ENCODE measurements at regions not wholly inside any gene's neighbourhood (a gene's known extent, or its start where the extent isn't known, plus 50 kb on each side); places are given as distances from the start of the nearest gene placed in this dataset.
"Not testable (repeated sequence)": the region's sequence is repeated elsewhere in the genome, so short reads cannot be mapped to it uniquely, and the experiment has no call there.

- H3K27ac ChIP-seq (ENCODE audit: low read length), result no peak overlapping the region
Observed at GRCh38 chr6:168937054-168937453, 316.6 kb downstream of the THBS2 start.

DNA sequence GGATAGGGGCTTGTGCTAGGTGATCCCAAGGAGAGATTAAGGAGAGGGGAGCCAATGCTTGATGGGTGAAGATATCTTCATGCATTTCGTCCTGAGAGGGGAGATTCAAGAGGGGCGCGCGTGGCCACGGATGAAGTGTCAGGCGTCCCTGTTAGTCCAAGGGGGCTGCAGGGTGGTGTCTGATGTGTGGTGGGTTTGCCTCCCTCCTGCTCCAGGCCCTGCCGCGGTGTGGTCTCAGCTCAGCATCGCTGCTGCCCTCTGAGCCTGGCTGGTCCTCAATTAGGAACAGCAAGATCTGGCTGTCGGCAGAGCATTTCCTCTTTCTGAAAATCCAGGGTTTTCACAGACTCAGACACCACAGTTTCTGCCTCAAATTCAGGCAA is 318.0 kb downstream of the THBS2 start:
- Histone ChIP-seq H3K27ac (ENCODE audit: low read length) (no peak overlapping the region), H3K4me3 (ENCODE audit: low read length in 2 of 2) (no peak overlapping the region), H3K4me1 (ENCODE audit: control insufficient read depth, insufficient read depth, low read length) (peaks cover 11% of the 10 kb centered on the region), H3K36me3 (ENCODE audit: control insufficient read depth in 2 of 2, insufficient read depth in 2 of 2, low read length in 2 of 2) (no peaks in the 10 kb centered on the region), H3K9me3 (ENCODE audit: control insufficient read depth in 2 of 2, low read length in 2 of 2) (no peaks in the 10 kb centered on the region), H3K9ac (ENCODE audit: low read length in 2 of 2) (no peak overlapping the region), H3K27me3 (ENCODE audit: control insufficient read depth in 1 of 2, insufficient read depth in 2 of 2, low read length in 2 of 2) (no peaks in the 10 kb centered on the region)

More at GRCh38 chr6:168937054-168937453, 316.6 kb downstream of the THBS2 start:
- H3K4me1 ChIP-seq (ENCODE audit: control insufficient read depth, insufficient read depth, low read length), result peaks cover 17% of the 10 kb centered on the region
- H3K36me3 ChIP-seq (ENCODE audit: control insufficient read depth in 2 of 2, insufficient read depth in 2 of 2, low read length in 2 of 2), result no peaks in the 10 kb centered on the region
- H3K27me3 ChIP-seq (ENCODE audit: control insufficient read depth in 1 of 2, insufficient read depth in 2 of 2, low read length in 2 of 2), result no peaks in the 10 kb centered on the region
- H3K9ac ChIP-seq (ENCODE audit: low read length in 2 of 2), result no peak overlapping the region
- no peaks in the 10 kb centered on the region for H3K9me3 ChIP-seq (ENCODE audit: control insufficient read depth in 2 of 2, low read length in 2 of 2)
- H3K4me3 ChIP-seq (ENCODE audit: low read length in 2 of 2), result peak overlapping the region in 1 of 2 donors; percentile 22

DNA sequence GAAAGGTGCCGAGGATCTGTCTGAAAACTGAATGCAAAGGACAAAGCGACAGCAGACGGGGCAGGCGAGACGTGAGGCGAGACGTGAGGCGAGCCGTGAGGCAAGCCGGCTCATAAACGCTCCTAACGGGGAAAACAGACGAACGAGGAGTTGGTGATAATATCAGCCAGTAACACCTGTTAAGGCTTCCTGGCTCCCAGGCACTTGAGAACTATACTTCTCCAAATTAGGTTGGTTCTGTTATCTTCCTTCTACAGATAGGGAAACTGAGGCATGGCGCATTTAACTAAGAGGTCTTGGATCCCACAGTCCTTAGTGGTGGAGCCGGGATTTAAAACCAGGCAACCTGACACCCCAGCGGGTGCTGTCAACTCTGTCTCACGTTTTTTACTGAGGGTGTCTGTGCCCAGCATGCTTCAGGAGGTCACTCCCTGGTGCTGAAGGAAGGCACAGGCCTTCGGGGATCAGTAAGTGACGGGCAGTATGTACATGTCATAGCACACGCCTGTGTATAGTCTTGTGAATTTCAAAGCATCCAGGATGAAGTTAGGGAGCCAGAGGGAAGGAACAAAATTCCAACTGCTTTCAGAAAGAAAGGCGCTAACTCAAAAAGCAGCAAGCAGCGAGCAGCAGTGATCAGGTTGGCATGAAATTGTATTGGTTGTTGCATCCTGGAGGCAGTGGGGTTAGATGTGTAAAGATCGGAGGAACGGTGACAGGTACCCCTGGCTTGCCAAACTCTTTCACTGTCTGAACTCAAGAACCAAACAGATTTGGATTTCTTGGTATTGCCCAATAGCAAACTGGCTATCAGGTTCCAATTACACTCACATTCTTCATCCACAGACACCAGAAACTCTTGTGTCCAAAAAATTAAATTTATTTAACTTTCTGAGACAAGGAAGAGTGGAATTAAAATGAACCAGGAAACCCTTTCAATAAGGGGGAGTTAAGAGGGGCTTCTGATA is 318.7 kb downstream of the THBS2 start:
- no peak overlapping the region for H3K27ac ChIP-seq (ENCODE audit: low read length)
- no peak overlapping the region for H3K4me3 ChIP-seq (ENCODE audit: low read length in 2 of 2)
- no peaks in the 10 kb centered on the region for H3K9me3 ChIP-seq (ENCODE audit: control insufficient read depth in 2 of 2, low read length in 2 of 2)
- no peaks in the 10 kb centered on the region for H3K36me3 ChIP-seq (ENCODE audit: control insufficient read depth in 2 of 2, insufficient read depth in 2 of 2, low read length in 2 of 2)
- H3K27me3 ChIP-seq (ENCODE audit: control insufficient read depth in 1 of 2, insufficient read depth in 2 of 2, low read length in 2 of 2), result no peaks in the 10 kb centered on the region
- H3K4me1 ChIP-seq (ENCODE audit: control insufficient read depth, insufficient read depth, low read length), result peaks cover 10% of the 10 kb centered on the region
- no peak overlapping the region for H3K9ac ChIP-seq (ENCODE audit: low read length in 2 of 2)

DNA sequence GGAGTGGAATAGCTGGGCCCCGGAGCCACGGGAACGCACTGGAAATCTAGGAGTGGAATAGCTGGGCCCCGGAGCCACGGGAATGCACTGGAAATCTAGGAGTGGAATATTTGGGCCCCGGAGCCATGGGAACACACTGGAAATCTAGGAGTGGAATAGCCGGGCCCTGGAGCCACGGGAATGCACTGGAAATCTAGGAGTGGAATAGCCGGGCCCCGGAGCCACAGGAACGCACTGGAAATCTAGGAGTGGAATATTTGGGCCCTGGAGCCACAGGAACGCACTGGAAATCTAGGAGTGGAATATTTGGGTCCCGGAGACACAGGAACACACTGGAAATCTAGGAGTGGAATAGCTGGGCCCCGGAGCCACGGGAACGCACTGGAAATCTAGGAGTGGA is 321.5 kb downstream of the THBS2 start:
- H3K4me1 ChIP-seq (ENCODE audit: control insufficient read depth, insufficient read depth, low read length); H3K9me3 ChIP-seq (ENCODE audit: control insufficient read depth in 2 of 2, low read length in 2 of 2); H3K9ac ChIP-seq (ENCODE audit: low read length in 2 of 2); H3K4me3 ChIP-seq (ENCODE audit: low read length in 2 of 2); H3K27ac ChIP-seq (ENCODE audit: low read length); H3K36me3 ChIP-seq (ENCODE audit: control insufficient read depth in 2 of 2, insufficient read depth in 2 of 2, low read length in 2 of 2); H3K27me3 ChIP-seq (ENCODE audit: control insufficient read depth in 1 of 2, insufficient read depth in 2 of 2, low read length in 2 of 2): not testable (repeated sequence)

DNA sequence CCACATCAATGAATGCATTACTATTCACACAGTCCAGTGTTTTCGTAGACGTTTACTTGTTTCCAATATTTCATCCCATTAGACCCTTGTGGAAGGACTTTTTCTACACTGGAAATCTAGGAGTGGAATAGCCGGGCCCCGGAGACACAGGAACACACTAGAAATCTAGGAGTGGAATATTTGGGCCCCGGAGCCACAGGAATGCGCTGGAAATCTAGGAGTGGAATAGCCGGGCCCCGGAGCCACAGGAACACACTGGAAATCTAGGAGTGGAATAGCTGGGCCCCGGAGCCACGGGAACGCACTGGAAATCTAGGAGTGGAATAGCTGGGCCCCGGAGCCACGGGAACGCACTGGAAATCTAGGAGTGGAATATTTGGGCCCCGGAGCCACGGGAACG is 322.6 kb downstream of the THBS2 start:
- H3K4me1 ChIP-seq (ENCODE audit: control insufficient read depth, insufficient read depth, low read length); H3K4me3 ChIP-seq (ENCODE audit: low read length in 2 of 2); H3K9ac ChIP-seq (ENCODE audit: low read length in 2 of 2); H3K9me3 ChIP-seq (ENCODE audit: control insufficient read depth in 2 of 2, low read length in 2 of 2); H3K36me3 ChIP-seq (ENCODE audit: control insufficient read depth in 2 of 2, insufficient read depth in 2 of 2, low read length in 2 of 2); H3K27me3 ChIP-seq (ENCODE audit: control insufficient read depth in 1 of 2, insufficient read depth in 2 of 2, low read length in 2 of 2); H3K27ac ChIP-seq (ENCODE audit: low read length): not testable (repeated sequence)

DNA sequence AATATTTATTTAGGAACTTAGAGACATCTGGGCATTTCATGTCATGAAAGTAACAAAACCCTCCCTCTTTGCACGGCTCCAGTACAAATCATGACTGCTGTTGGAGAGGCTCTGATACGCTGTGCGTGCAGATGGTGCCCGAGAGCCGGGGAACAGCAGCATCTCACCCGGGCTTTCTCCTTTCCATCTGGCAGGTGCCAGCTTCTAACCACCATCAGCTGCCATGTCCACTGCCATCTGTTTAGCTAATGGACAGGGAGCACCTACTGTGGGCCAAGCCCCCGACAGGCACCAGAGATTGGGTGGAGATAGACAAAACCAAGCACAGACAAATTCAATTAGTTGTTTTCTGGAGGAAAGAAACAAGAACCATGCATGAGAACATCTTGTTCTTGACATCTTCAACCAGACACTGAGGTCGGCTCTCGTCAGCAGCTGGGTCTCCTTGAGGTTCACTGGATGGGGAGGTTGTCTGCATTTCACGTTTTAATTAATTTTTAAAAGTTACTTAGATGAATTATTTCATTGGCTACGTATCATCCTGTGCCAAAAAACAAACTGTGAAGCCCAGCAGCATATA is 323.7 kb downstream of the THBS2 start:
- H3K36me3 ChIP-seq (ENCODE audit: control insufficient read depth in 2 of 2, insufficient read depth in 2 of 2, low read length in 2 of 2), result no peaks in the 10 kb centered on the region
- H3K4me1 ChIP-seq (ENCODE audit: control insufficient read depth, insufficient read depth, low read length), result no peaks in the 10 kb centered on the region
- no peak overlapping the region for H3K27ac ChIP-seq (ENCODE audit: low read length)
- no peak overlapping the region for H3K9ac ChIP-seq (ENCODE audit: low read length in 2 of 2)
- no peaks in the 10 kb centered on the region for H3K9me3 ChIP-seq (ENCODE audit: control insufficient read depth in 2 of 2, low read length in 2 of 2)
- H3K4me3 ChIP-seq (ENCODE audit: low read length in 2 of 2), result no peak overlapping the region
- no peaks in the 10 kb centered on the region for H3K27me3 ChIP-seq (ENCODE audit: control insufficient read depth in 1 of 2, insufficient read depth in 2 of 2, low read length in 2 of 2)

- Histone ChIP-seq H3K36me3 (ENCODE audit: control insufficient read depth in 2 of 2, insufficient read depth in 2 of 2, low read length in 2 of 2) (no peaks in the 10 kb centered on the region), H3K27ac (ENCODE audit: low read length) (no peak overlapping the region), H3K9me3 (ENCODE audit: control insufficient read depth in 2 of 2, low read length in 2 of 2) (no peaks in the 10 kb centered on the region), H3K27me3 (ENCODE audit: control insufficient read depth in 1 of 2, insufficient read depth in 2 of 2, low read length in 2 of 2) (no peaks in the 10 kb centered on the region), H3K9ac (ENCODE audit: low read length in 2 of 2) (no peak overlapping the region), H3K4me1 (ENCODE audit: control insufficient read depth, insufficient read depth, low read length) (no peaks in the 10 kb centered on the region), H3K4me3 (ENCODE audit: low read length in 2 of 2) (no peak overlapping the region)
Observed at GRCh38 chr6:168928012-168928411, 325.6 kb downstream of the THBS2 start.

DNA sequence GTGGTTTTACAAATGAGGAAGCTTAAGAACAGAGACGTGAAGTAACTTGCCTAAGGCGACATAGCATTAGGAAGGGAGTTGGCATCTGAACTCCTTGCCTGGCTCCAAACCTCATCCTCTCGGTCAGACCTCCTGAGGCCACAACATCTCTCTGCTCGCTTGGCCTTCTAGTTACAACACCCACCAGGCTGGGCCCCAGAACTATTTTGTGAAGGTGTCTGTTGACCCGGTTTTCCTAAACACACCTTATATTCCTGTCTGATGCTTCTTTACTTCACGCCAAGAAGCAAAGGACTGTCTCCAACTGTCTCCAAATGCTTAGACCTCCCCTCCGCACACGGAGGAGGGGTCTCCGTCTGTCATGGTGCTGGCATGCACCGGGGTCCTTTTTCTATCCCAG is 326.6 kb downstream of the THBS2 start:
- H3K27me3 ChIP-seq (ENCODE audit: control insufficient read depth in 1 of 2, insufficient read depth in 2 of 2, low read length in 2 of 2), result no peaks in the 10 kb centered on the region
- H3K9me3 ChIP-seq (ENCODE audit: control insufficient read depth in 2 of 2, low read length in 2 of 2), result no peaks in the 10 kb centered on the region
- no peaks in the 10 kb centered on the region for H3K36me3 ChIP-seq (ENCODE audit: control insufficient read depth in 2 of 2, insufficient read depth in 2 of 2, low read length in 2 of 2)
- H3K4me1 ChIP-seq (ENCODE audit: control insufficient read depth, insufficient read depth, low read length), result no peaks in the 10 kb centered on the region
- H3K9ac ChIP-seq (ENCODE audit: low read length in 2 of 2), result no peak overlapping the region
- no peak overlapping the region for H3K27ac ChIP-seq (ENCODE audit: low read length)
- no peak overlapping the region for H3K4me3 ChIP-seq (ENCODE audit: low read length in 2 of 2)

GRCh38 chr6:168926306-168926705 is 327.3 kb downstream of the THBS2 start:
- Histone ChIP-seq H3K4me3 (ENCODE audit: low read length in 2 of 2) (no peak overlapping the region), H3K27ac (ENCODE audit: low read length) (no peak overlapping the region), H3K36me3 (ENCODE audit: control insufficient read depth in 2 of 2, insufficient read depth in 2 of 2, low read length in 2 of 2) (no peaks in the 10 kb centered on the region), H3K9me3 (ENCODE audit: control insufficient read depth in 2 of 2, low read length in 2 of 2) (no peaks in the 10 kb centered on the region), H3K9ac (ENCODE audit: low read length in 2 of 2) (no peak overlapping the region), H3K27me3 (ENCODE audit: control insufficient read depth in 1 of 2, insufficient read depth in 2 of 2, low read length in 2 of 2) (no peaks in the 10 kb centered on the region), H3K4me1 (ENCODE audit: control insufficient read depth, insufficient read depth, low read length) (no peaks in the 10 kb centered on the region)

GRCh38 chr6:168925671-168926070 is 328.0 kb downstream of the THBS2 start:
- no peak overlapping the region for H3K27ac ChIP-seq (ENCODE audit: low read length)
- no peak overlapping the region for H3K9ac ChIP-seq (ENCODE audit: low read length in 2 of 2)
- H3K9me3 ChIP-seq (ENCODE audit: control insufficient read depth in 2 of 2, low read length in 2 of 2), result no peaks in the 10 kb centered on the region
- H3K4me3 ChIP-seq (ENCODE audit: low read length in 2 of 2), result no peak overlapping the region
- no peaks in the 10 kb centered on the region for H3K36me3 ChIP-seq (ENCODE audit: control insufficient read depth in 2 of 2, insufficient read depth in 2 of 2, low read length in 2 of 2)
- no peaks in the 10 kb centered on the region for H3K27me3 ChIP-seq (ENCODE audit: control insufficient read depth in 1 of 2, insufficient read depth in 2 of 2, low read length in 2 of 2)
- H3K4me1 ChIP-seq (ENCODE audit: control insufficient read depth, insufficient read depth, low read length), result no peaks in the 10 kb centered on the region

DNA sequence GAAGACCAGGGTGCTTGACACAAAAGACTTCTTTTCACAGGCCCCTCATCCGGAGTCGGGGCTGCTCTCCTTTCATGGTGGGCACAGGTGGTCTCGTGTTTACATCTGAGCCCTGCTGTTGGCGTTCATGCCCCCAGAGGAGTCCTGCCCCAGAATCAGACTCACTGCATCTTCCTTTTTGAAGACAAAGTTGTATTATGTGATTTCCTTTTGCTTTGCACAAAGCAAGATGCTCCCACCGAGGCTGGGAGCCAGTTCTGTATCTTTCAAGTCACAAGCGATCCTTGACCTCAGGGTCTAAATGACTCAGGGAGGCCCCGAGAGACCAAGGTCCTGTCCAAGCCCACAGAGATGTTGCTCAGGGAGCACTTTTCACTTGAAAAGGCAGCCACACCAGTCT is 330.5 kb downstream of the THBS2 start:
- Histone ChIP-seq H3K36me3 (ENCODE audit: control insufficient read depth in 2 of 2, insufficient read depth in 2 of 2, low read length in 2 of 2) (no peaks in the 10 kb centered on the region), H3K9me3 (ENCODE audit: control insufficient read depth in 2 of 2, low read length in 2 of 2) (no peaks in the 10 kb centered on the region), H3K27ac (ENCODE audit: low read length) (no peak overlapping the region), H3K4me1 (ENCODE audit: control insufficient read depth, insufficient read depth, low read length) (no peaks in the 10 kb centered on the region), H3K9ac (ENCODE audit: low read length in 2 of 2) (no peak overlapping the region), H3K4me3 (ENCODE audit: low read length in 2 of 2) (no peak overlapping the region), H3K27me3 (ENCODE audit: control insufficient read depth in 1 of 2, insufficient read depth in 2 of 2, low read length in 2 of 2) (no peaks in the 10 kb centered on the region)
